ENCODE measurements at regions not wholly inside any gene's neighbourhood (a gene's known extent, or its start where the extent isn't known, plus 50 kb on each side); places are given as distances from the start of the nearest gene placed in this dataset.

DNA sequence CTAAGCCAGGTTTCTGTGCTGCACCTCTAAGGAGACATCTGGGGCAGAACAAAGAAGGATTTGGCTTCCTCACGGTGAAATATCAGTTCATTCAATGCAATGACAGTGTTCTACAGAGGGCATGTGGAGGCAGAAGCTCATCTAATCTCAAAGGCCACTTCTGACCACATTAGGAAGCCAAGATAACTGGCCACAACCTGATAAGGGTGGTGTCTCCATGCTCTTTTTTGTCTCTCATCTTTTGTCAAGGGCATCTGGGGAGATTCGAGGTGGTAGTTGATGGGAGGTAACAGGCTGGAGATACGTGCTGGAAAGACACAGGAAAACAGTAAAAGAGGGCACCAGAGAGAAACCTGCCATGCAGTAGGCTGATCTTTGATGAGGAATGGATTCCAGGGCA, 303.9 kb downstream of the LRATD1 start:
- Mint-ChIP-seq H3K36me3 (ENCODE audit: low read depth) (peaks cover 3% of the 10 kb centered on the region; the same call in 1 of the 3 replicates), H3K27ac (no peak overlapping the region), H3K9me3 (peaks cover 15% of the 10 kb centered on the region), H3K4me3 (no peak overlapping the region), H3K4me1 (peaks cover 2% of the 10 kb centered on the region; the same call in 1 of the 3 replicates), H3K27me3 (ENCODE audit: insufficient read depth, low read depth, poor library complexity) (no peaks in the 10 kb centered on the region)
- Histone ChIP-seq H3K4me1 (ENCODE audit: insufficient read depth) (no peaks in the 10 kb centered on the region), H3K27ac (ENCODE audit: low read depth) (no peak overlapping the region), H3K36me3 (ENCODE audit: insufficient read depth) (no peaks in the 10 kb centered on the region), H3K4me3 (no peak overlapping the region), H3K79me2 (replicated peaks; ENCODE audit: insufficient read depth) (no peaks in the 10 kb centered on the region), H4K20me1 (replicated peaks; ENCODE audit: insufficient read depth) (no peaks in the 10 kb centered on the region), H3K4me2 (no peak overlapping the region), H2AFZ (no peak overlapping the region), H3K27me3 (ENCODE audit: insufficient read depth) (no peaks in the 10 kb centered on the region), H3K9me2 (ENCODE audit: insufficient read depth) (peaks cover 5% of the 10 kb centered on the region; the same call in 1 of the 2 replicates), H3F3A (replicated peaks; ENCODE audit: low read depth) (no peaks in the 10 kb centered on the region)
- no peak for ATAC-seq
- TF ChIP-seq CREB1 (CRISPR knock-in tag; IDR thresholded peaks at IDR 0.05; ENCODE audit: low read depth) (no peak), JUNB (IDR thresholded peaks at IDR 0.05; ENCODE audit: unreplicated experiment) (no peak), NANOG (IDR thresholded peaks at IDR 0.05; ENCODE audit: borderline replicate concordance) (no peak)
- DNase-seq (ENCODE audit: low spot score): no peak

DNA sequence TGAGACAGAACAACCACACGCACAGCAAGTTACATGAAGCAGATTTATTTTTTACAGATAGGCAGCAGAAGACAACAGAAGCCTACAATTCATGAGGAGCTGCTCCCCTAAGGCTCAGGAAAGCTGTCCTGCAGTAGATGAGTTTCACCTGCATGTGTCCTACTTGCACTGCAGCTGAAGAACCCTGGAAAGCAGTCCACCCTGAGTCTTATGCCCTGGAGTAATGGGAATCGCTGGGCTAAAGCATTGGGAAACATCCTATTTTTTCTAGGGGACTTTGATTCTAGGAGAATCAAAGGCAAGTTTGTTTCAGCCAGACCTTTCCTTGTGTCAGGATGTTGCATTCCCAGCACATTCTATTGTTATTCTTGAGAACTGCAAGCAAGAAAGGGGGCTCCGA, 304.8 kb downstream of the LRATD1 start:
- no peak overlapping the region for H2AFZ ChIP-seq
- peaks cover 5% of the 10 kb centered on the region; the same call in 1 of the 2 replicates for H3K9me2 ChIP-seq (ENCODE audit: insufficient read depth)
- H3K27ac ChIP-seq (ENCODE audit: low read depth): no peak overlapping the region
- no peaks in the 10 kb centered on the region for H3K36me3 ChIP-seq (ENCODE audit: insufficient read depth)
- ATAC-seq (no peak), DNase-seq (ENCODE audit: low spot score) (no peak)
- H3K4me3 ChIP-seq: no peak overlapping the region
- H3K27me3 Mint-ChIP-seq (ENCODE audit: insufficient read depth, low read depth, poor library complexity): no peaks in the 10 kb centered on the region
- TF ChIP-seq, protein P1, sequence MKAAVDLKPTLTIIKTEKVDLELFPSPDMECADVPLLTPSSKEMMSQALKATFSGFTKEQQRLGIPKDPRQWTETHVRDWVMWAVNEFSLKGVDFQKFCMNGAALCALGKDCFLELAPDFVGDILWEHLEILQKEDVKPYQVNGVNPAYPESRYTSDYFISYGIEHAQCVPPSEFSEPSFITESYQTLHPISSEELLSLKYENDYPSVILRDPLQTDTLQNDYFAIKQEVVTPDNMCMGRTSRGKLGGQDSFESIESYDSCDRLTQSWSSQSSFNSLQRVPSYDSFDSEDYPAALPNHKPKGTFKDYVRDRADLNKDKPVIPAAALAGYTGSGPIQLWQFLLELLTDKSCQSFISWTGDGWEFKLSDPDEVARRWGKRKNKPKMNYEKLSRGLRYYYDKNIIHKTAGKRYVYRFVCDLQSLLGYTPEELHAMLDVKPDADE (IDR thresholded peaks at IDR 0.05): no peak
- no peak for TF ChIP-seq EZH2 (IDR thresholded peaks at IDR 0.05; ENCODE audit: low read depth, unreplicated experiment)
- no peaks in the 10 kb centered on the region for H3K79me2 ChIP-seq (replicated peaks; ENCODE audit: insufficient read depth)
- no peaks in the 10 kb centered on the region for H3K4me1 ChIP-seq (ENCODE audit: insufficient read depth)
- no peak overlapping the region for H3K4me3 Mint-ChIP-seq
- H3K27ac Mint-ChIP-seq: no peak overlapping the region
- H3F3A ChIP-seq (replicated peaks; ENCODE audit: low read depth): no peaks in the 10 kb centered on the region
- peaks cover 3% of the 10 kb centered on the region; the same call in 1 of the 3 replicates for H3K36me3 Mint-ChIP-seq (ENCODE audit: low read depth)
- H3K4me2 ChIP-seq: no peak overlapping the region
- no peaks in the 10 kb centered on the region for H3K27me3 ChIP-seq (ENCODE audit: insufficient read depth)
- H3K9me3 Mint-ChIP-seq: peaks cover 15% of the 10 kb centered on the region
- peaks cover 2% of the 10 kb centered on the region; the same call in 1 of the 3 replicates for H3K4me1 Mint-ChIP-seq
- no peaks in the 10 kb centered on the region for H4K20me1 ChIP-seq (replicated peaks; ENCODE audit: insufficient read depth)

DNA sequence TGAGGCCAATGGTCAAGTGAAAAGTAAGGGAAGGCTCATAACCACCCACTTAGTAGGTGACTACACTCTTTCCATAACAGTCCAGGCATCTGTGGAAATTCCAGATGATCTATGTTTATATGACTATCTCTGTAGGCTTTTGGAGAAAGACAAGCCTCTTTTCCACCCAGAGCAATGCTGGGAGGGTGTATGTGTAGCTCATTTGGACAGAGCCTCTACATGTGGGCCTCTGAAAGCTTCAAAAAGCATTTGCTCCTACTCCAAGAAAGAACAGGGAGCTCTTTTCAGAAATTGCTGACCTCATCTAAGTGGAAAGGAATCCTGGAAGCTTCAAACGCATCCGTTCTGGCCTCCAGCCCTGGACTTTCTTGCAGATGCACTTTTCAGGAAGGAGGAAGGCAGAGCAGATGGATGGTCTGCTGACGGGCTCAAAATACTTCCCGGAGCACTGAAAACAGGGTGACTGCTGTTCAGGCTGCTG, 308.7 kb downstream of the LRATD1 start:
- H4K20me1 ChIP-seq (replicated peaks; ENCODE audit: insufficient read depth): no peaks in the 10 kb centered on the region
- Mint-ChIP-seq H3K27me3 (ENCODE audit: insufficient read depth, low read depth, poor library complexity) (no peaks in the 10 kb centered on the region), H3K9me3 (peaks cover 27% of the 10 kb centered on the region), H3K36me3 (ENCODE audit: low read depth) (peaks cover 10% of the 10 kb centered on the region), H3K4me1 (peaks cover 3% of the 10 kb centered on the region; the same call in 1 of the 3 replicates), H3K27ac (no peak overlapping the region), H3K4me3 (no peak overlapping the region)
- H3F3A ChIP-seq (replicated peaks; ENCODE audit: low read depth): no peaks in the 10 kb centered on the region
- ATAC-seq (no peak), DNase-seq (ENCODE audit: low spot score) (no peak)
- H3K4me2 ChIP-seq: no peak overlapping the region
- H3K79me2 ChIP-seq (replicated peaks; ENCODE audit: insufficient read depth): no peaks in the 10 kb centered on the region
- no peaks in the 10 kb centered on the region for H3K4me1 ChIP-seq (ENCODE audit: insufficient read depth)
- H3K9me2 ChIP-seq (ENCODE audit: insufficient read depth): peaks cover 4% of the 10 kb centered on the region; the same call in 1 of the 2 replicates
- H3K36me3 ChIP-seq (ENCODE audit: insufficient read depth): no peaks in the 10 kb centered on the region
- no peaks in the 10 kb centered on the region for H3K27me3 ChIP-seq (ENCODE audit: insufficient read depth)
- no peak overlapping the region for H3K4me3 ChIP-seq
- TF ChIP-seq JUNB (IDR thresholded peaks at IDR 0.05; ENCODE audit: unreplicated experiment) (no peak), EZH2phosphoT487 (IDR thresholded peaks at IDR 0.05; ENCODE audit: unreplicated experiment) (no peak)
- TF ChIP-seq, protein P1 (IDR thresholded peaks at IDR 0.05): no peak
- TF ChIP-seq, protein P2, sequence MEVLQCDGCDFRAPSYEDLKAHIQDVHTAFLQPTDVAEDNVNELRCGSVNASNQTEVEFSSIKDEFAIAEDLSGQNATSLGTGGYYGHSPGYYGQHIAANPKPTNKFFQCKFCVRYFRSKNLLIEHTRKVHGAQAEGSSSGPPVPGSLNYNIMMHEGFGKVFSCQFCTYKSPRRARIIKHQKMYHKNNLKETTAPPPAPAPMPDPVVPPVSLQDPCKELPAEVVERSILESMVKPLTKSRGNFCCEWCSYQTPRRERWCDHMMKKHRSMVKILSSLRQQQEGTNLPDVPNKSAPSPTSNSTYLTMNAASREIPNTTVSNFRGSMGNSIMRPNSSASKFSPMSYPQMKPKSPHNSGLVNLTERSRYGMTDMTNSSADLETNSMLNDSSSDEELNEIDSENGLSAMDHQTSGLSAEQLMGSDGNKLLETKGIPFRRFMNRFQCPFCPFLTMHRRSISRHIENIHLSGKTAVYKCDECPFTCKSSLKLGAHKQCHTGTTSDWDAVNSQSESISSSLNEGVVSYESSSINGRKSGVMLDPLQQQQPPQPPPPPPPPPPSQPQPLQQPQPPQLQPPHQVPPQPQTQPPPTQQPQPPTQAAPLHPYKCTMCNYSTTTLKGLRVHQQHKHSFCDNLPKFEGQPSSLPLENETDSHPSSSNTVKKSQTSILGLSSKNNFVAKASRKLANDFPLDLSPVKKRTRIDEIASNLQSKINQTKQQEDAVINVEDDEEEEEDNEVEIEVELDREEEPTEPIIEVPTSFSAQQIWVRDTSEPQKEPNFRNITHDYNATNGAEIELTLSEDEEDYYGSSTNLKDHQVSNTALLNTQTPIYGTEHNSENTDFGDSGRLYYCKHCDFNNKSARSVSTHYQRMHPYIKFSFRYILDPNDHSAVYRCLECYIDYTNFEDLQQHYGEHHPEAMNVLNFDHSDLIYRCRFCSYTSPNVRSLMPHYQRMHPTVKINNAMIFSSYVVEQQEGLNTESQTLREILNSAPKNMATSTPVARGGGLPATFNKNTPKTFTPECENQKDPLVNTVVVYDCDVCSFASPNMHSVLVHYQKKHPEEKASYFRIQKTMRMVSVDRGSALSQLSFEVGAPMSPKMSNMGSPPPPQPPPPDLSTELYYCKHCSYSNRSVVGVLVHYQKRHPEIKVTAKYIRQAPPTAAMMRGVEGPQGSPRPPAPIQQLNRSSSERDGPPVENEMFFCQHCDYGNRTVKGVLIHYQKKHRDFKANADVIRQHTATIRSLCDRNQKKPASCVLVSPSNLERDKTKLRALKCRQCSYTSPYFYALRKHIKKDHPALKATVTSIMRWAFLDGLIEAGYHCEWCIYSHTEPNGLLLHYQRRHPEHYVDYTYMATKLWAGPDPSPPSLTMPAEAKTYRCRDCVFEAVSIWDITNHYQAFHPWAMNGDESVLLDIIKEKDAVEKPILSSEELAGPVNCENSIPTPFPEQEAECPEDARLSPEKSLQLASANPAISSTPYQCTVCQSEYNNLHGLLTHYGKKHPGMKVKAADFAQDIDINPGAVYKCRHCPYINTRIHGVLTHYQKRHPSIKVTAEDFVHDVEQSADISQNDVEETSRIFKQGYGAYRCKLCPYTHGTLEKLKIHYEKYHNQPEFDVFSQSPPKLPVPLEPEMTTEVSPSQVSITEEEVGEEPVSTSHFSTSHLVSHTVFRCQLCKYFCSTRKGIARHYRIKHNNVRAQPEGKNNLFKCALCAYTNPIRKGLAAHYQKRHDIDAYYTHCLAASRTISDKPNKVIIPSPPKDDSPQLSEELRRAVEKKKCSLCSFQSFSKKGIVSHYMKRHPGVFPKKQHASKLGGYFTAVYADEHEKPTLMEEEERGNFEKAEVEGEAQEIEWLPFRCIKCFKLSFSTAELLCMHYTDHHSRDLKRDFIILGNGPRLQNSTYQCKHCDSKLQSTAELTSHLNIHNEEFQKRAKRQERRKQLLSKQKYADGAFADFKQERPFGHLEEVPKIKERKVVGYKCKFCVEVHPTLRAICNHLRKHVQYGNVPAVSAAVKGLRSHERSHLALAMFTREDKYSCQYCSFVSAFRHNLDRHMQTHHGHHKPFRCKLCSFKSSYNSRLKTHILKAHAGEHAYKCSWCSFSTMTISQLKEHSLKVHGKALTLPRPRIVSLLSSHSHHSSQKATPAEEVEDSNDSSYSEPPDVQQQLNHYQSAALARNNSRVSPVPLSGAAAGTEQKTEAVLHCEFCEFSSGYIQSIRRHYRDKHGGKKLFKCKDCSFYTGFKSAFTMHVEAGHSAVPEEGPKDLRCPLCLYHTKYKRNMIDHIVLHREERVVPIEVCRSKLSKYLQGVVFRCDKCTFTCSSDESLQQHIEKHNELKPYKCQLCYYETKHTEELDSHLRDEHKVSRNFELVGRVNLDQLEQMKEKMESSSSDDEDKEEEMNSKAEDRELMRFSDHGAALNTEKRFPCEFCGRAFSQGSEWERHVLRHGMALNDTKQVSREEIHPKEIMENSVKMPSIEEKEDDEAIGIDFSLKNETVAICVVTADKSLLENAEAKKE (CRISPR knock-in tag; IDR thresholded peaks at IDR 0.05): no peak
- no peak overlapping the region for H2AFZ ChIP-seq
- H3K27ac ChIP-seq (ENCODE audit: low read depth): no peak overlapping the region

All from GM23338 (cell line).